ENCODE measurements at regions not wholly inside any gene's neighbourhood (a gene's known extent, or its start where the extent isn't known, plus 50 kb on each side); places are given as distances from the start of the nearest gene placed in this dataset.

GRCh38 chr1:87652176-87652575, 323.5 kb downstream of the LMO4 start:
- Histone ChIP-seq H3K4me1 (no peaks in the 10 kb centered on the region), H3K4me3 (no peak overlapping the region), H3K27me3 (no peaks in the 10 kb centered on the region), H3K36me3 (replicated peaks in 1 of 2; ENCODE audit: insufficient read depth in 1 of 2, low read depth in 2 of 2) (no peaks in the 10 kb centered on the region), H3K27ac (no peak overlapping the region), H3K9me3 (no peaks in the 10 kb centered on the region)
- WGBS, 2 donors = 78 to 81% methylated on average over 3 of the region's 3 CpGs
- TF ChIP-seq POLR2A (IDR thresholded peaks at IDR 0.05) (no peak), CTCF (IDR thresholded peaks at IDR 0.05) (no peak)
- ATAC-seq (no peak), DNase-seq (no peak)
- intact Hi-C loops (cut with DNase I) = no loop called here

- DNase-seq = no peak
- H3K36me3 ChIP-seq (replicated peaks in 1 of 2; ENCODE audit: insufficient read depth in 1 of 2, low read depth in 2 of 2) = no peaks in the 10 kb centered on the region
- ATAC-seq = no peak
- WGBS, 2 donors = 88 to 90% methylated on average over 2 of the region's 2 CpGs
- H3K9me3 ChIP-seq = no peaks in the 10 kb centered on the region
- no peaks in the 10 kb centered on the region for H3K27me3 ChIP-seq
- no peaks in the 10 kb centered on the region for H3K4me1 ChIP-seq
- TF ChIP-seq POLR2A (IDR thresholded peaks at IDR 0.05) (no peak), CTCF (IDR thresholded peaks at IDR 0.05) (no peak)
- intact Hi-C loops (cut with DNase I) = no loop called here
- no peak overlapping the region for H3K27ac ChIP-seq
- H3K4me3 ChIP-seq = no peak overlapping the region
Measured at GRCh38 chr1:87665151-87665550, 336.5 kb downstream of the LMO4 start.

- no peaks in the 10 kb centered on the region for H3K9me3 ChIP-seq
- TF ChIP-seq CTCF (IDR thresholded peaks at IDR 0.05) (no peak), POLR2A (IDR thresholded peaks at IDR 0.05) (no peak)
- intact Hi-C loops (cut with DNase I) = no loop called here
- H3K36me3 ChIP-seq (replicated peaks in 1 of 2; ENCODE audit: insufficient read depth in 1 of 2, low read depth in 2 of 2) = no peaks in the 10 kb centered on the region
- no peaks in the 10 kb centered on the region for H3K27me3 ChIP-seq
- DNase-seq = no peak
- H3K27ac ChIP-seq = no peak overlapping the region
- 73 to 80% methylated on average over 2 of the region's 2 CpGs for WGBS, 2 donors
- H3K4me3 ChIP-seq = no peak overlapping the region
- no peak for ATAC-seq
- no peaks in the 10 kb centered on the region for H3K4me1 ChIP-seq
Measured at GRCh38 chr1:87666681-87667080, 338.0 kb downstream of the LMO4 start.

- TF ChIP-seq CTCF (IDR thresholded peaks at IDR 0.05) (no peak), POLR2A (IDR thresholded peaks at IDR 0.05) (no peak)
- intact Hi-C loops (cut with DNase I) = no loop called here
- WGBS, 2 donors = 45 to 53% methylated on average over 1 of the region's 1 CpG
- Histone ChIP-seq H3K4me3 (no peak overlapping the region), H3K4me1 (no peaks in the 10 kb centered on the region), H3K27ac (no peak overlapping the region), H3K27me3 (no peaks in the 10 kb centered on the region), H3K36me3 (replicated peaks in 1 of 2; ENCODE audit: insufficient read depth in 1 of 2, low read depth in 2 of 2) (no peaks in the 10 kb centered on the region), H3K9me3 (no peaks in the 10 kb centered on the region)
- ATAC-seq = no peak
- DNase-seq = no peak
Measured at GRCh38 chr1:87669674-87670073, 341.0 kb downstream of the LMO4 start.

GRCh38 chr1:87673309-87673708, 344.6 kb downstream of the LMO4 start:
- 78 to 79% methylated on average over 5 of the region's 5 CpGs for WGBS, 2 donors
- H3K36me3 ChIP-seq (replicated peaks in 1 of 2; ENCODE audit: insufficient read depth in 1 of 2, low read depth in 2 of 2) = no peaks in the 10 kb centered on the region
- DNase-seq (no peak), ATAC-seq (no peak)
- no peaks in the 10 kb centered on the region for H3K9me3 ChIP-seq
- H3K27ac ChIP-seq = no peak overlapping the region
- H3K4me3 ChIP-seq = no peak overlapping the region
- no peaks in the 10 kb centered on the region for H3K4me1 ChIP-seq
- intact Hi-C loops (cut with DNase I) = no loop called here
- TF ChIP-seq CTCF (IDR thresholded peaks at IDR 0.05) (no peak), POLR2A (IDR thresholded peaks at IDR 0.05) (no peak)
- no peaks in the 10 kb centered on the region for H3K27me3 ChIP-seq

Data from body of pancreas (tissue), 4 donors.